Fibroblast of upper back skin (primary cell): ENCODE measurements at regions not wholly inside any gene's neighbourhood (a gene's known extent, or its start where the extent isn't known, plus 50 kb on each side); places are given as distances from the start of the nearest gene placed in this dataset.

Source experiments
- DNase-seq: peaks from one replicate; pipeline ENCODE4 v3.0.0-alpha.2; 2013

- DNase-seq = no peak
These were observed 743.8 kb downstream of the FAT4 start for GRCh38 chr4:126058596-126058995.

DNA sequence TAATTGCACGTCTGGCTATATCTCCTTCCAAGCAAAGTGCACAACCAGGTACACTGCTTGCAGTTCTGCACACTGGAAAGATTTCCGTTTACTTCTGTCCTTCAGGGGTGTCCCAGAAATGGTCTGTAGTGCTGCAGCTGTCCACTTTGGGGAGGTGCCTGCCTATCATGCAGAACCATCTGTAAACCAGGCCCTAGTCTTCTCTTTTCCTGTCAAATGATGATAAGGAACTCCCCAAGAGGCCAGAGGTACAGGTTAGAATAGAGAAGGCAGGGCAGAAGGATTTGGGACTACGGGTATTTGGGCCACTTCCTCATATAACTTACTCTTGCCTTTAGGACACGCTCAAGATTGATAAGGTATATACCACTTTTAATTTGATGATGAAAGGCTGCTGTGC lies 746.9 kb downstream of the FAT4 start:
- no peak for DNase-seq

- DNase-seq = no peak
These were observed 750.3 kb downstream of the FAT4 start for GRCh38 chr4:126065016-126065415.

- DNase-seq = peak; percentile 83
These were observed 756.9 kb downstream of the FAT4 start for GRCh38 chr4:126071346-126072333.

DNA sequence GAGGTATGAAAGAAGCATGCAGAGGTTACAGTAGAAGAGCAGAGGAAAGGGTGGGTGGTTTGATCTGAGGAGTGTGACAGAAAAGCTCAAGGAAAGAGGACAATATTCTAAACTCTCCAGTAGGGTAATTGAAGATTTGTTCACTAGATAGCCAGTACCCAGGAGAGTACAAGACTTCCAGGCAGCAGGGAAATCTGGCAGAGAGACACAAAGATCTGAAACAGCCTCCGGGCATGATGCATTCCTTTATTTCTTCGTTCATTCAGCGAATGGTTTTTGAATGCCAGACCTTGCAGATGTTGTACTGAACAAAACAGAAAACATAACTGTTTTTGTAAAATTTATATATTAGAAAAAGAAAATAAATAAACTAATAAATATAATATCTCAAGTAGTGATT lies 766.6 kb downstream of the FAT4 start:
- peak; percentile 3 for DNase-seq

DNA sequence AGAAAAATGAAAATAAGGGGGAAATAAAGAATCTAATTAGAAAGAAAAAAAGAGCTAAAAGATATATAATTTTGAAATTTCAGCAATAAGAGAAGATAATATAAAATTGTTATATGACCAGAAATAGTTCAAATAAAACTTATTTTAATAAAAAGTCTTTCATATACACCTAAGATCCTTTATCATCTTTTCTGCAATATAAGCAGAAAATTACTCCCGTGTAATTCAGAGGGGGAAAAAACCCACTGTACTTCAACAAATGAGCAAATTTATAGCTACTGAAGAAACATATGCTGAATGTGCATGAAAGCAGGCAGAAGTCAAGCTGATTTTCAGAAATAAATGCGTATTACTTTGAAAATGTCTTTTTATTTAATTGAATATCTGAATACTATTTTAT lies 771.3 kb downstream of the FAT4 start:
- no peak for DNase-seq

GRCh38 chr4:126087101-126087500 lies 772.3 kb downstream of the FAT4 start:
- DNase-seq = no peak

- no peak for DNase-seq
These were observed 782.5 kb downstream of the FAT4 start for GRCh38 chr4:126097155-126097799.

- no peak for DNase-seq
These were observed 791.9 kb downstream of the FAT4 start for GRCh38 chr4:126106658-126107057.

GRCh38 chr4:126109836-126110235 lies 795.1 kb downstream of the FAT4 start:
- no peak for DNase-seq

GRCh38 chr4:126113058-126113457 lies 798.3 kb downstream of the FAT4 start:
- DNase-seq = no peak

GRCh38 chr4:126123611-126124325 lies 809.0 kb downstream of the FAT4 start:
- DNase-seq = peak; percentile 42

DNA sequence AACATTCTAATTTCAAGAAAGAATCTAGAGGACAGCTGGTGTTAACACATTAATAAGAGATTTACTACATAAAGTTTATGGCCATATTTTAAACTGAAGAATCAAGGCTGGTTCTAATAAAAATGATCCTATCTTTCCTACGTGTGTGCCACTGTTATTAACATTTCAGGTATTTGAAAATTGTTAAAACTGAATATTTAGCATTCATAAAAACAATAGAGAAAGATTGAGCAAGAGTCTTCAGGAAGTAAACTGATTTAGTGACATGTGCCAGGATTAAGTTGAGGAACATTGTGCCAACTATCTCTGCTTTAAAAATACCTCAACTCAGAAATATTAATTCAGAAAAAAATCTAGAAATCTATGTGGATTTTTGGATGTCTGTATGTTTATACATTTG lies 810.1 kb downstream of the FAT4 start:
- peak; percentile 5 for DNase-seq

DNA sequence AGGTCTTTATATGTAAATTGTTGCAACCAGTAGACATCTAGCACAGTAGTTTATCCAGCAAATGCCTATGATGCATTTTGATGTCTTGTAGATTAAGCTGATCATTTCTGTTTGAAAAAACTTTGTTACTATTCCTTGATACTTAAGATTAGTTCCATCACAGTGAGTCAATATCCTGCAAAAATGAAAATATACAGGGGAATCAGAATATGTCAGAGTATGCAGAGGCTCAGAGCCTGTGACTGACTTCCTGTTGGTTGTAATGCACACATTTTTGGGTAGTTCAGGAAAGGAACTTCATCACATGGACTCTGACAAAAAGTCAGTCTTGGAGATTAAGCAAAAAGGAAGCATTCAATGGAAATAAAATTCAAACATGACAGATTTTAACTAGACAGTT lies 815.5 kb downstream of the FAT4 start:
- DNase-seq = peak; percentile 16

DNA sequence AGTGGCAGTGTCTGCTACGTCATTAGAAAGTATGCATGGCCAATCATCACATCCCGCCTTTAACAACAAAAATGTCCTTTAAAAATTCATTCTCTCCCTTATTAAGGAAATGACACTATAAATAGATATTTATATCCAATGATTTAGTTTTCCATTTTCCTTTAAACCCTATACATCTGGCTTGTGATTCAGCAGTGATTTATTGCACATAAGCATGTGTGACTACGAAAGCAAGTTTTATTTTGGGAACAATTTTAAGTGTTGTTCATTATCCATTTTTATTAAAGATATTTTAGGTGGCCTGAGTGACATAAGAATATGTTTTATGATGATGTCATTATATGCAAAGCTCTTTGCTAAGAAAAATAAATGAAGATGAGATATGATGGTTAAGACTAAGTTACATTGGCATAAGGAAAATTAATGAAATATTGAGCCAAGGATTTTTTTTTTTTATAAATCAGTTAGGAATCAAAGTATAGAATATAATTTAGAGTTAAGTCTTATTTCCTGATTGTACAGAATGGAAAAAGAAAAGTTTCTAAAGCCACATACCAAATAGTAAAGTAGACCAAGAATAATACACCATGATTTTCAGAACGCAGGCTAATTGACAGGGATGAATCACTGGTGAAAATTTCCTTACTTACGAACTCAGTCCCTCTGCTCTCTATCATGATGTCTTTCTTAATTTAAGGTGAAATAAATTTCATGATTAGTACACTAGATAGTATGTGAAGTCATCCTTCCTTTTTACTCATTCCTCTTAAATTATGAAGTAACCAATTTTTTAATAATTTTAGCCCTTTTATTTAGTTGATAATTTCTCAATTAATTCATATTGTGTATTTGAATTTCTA lies 822.4 kb downstream of the FAT4 start:
- peak; percentile 14 for DNase-seq

- DNase-seq = peak; percentile 34
These were observed 823.0 kb downstream of the FAT4 start for GRCh38 chr4:126137782-126138170.

DNA sequence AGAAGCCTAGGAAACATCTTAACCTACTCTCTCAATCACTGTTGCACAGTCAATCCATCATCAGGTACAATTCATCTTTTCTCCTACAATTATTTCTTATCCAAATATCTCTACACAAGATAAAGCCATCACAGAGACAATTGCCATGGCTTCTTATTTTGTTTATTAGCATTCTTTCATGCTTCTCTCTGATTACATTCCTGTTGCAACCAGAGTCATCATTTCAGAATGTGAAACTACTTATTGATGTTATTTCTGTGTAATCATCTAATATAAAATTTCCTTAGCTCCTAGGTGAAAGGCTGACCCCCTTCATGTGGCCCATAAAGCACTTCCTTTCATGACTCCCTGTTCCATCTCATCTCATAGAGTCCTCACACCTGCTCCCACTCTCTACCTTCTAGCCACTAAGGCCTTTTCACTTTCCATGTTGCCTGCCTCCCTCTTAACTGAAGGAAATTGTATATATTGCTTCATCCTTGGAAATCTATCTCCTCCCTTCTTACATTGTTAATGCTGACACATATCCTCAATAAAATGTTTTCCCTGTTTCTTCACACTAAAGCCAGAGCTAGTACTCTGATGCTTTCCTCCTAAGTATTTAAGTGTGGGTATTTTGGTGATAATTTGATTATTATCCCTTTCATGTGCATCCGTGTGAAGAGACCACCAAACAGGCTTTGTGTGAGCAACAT lies 829.9 kb downstream of the FAT4 start:
- DNase-seq = peak; percentile 6

DNA sequence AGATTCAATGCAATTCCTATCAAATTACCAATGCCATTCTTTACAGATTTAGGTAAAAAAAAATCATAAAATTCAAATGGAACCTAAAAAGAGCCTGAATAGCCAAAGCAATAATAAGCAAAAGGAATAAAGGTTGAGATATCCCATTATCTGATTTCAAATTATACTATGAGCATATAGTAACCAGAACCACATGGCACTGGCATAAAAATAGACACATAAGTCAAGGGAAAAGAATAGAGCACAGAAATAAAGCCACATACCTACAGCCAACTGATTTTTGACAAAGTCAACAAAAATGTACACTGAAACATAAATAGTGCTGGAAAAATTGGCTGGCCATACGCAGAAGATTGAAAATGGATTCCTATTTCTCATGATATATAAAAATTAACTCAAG lies 853.7 kb downstream of the FAT4 start:
- no peak for DNase-seq

DNA sequence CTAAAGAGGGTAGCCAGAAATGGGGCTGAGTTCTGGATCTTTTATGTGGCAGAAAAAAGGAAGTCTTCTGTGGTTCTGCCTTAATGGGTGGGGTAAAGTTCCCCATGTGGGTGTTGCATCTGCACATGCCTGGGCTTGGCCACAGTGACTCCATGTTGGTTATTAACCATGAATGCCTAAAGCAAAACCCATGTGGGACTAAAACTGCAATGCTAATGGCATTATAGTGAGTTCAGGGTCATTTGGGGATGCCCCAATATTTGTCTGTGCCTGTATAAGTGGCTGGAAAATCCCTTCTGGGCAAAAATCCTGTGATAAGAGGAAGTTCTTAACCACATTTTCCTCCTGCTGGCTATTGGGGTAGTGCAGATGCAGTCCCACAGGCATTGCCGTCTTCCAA lies 857.4 kb downstream of the FAT4 start:
- DNase-seq = no peak

- DNase-seq = no peak
These were observed 859.9 kb downstream of the FAT4 start for GRCh38 chr4:126174627-126175026.

- no peak for DNase-seq
These were observed 865.9 kb downstream of the FAT4 start for GRCh38 chr4:126180642-126181041.

GRCh38 chr4:126182336-126182735 lies 867.6 kb downstream of the FAT4 start:
- DNase-seq = no peak
